NCI-H1092 treated with DMSO at 0.1 percent for 48 hours (cell line): ENCODE measurements at regions not wholly inside any gene's neighbourhood (a gene's known extent, or its start where the extent isn't known, plus 50 kb on each side); places are given as distances from the start of the nearest gene placed in this dataset.
A peak's percentile ranks its signal among the peaks of the same experiment; 100 is the strongest.
"Not testable (repeated sequence)": the region's sequence is repeated elsewhere in the genome, so short reads cannot be mapped to it uniquely, and the experiment has no call there.

Source experiments
- DNase-seq: peaks from one replicate; lab custom pipeline; 2025; lab: John Stamatoyannopoulos, UW

DNA sequence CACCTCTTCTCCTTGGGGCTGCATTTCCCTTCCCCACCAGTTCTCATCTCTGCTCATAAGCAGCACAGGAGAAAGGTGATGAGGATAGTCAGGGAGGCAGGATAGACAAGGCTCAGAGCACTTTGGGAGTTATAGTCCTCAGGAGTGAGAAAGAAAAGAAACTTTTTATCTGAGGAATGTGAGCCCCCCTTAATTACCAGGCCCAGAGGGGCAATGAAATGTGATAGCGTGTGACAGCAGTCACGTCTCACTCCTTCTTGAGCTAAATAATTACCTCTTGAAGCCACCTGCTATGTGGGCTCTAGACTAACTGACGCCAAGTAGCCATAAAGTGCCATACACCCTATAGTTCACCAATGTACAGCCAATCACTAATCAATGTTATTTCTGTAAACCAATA is 105.8 kb downstream of the SPP2 start:
- no peak for DNase-seq

DNA sequence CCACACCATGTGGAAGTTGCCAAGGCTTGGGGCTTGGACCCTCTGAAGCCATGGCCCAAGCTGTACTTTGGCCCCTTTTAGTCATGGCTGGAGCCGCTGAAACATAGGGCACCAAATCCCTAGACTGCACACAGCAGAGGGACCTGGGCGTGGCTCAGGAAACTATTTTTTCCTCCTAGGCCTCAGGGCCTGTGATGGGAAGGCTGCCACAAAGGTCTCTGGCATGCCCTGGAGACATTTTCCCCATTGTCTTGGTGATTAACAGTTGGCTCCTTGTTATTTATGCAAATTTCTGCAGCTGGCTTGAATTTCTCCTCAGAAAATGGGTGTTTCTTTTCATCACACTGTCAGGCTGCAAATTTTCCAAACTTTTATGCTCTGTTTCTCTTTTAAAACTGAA is 102.3 kb downstream of the SPP2 start:
- not testable (repeated sequence) for DNase-seq

DNA sequence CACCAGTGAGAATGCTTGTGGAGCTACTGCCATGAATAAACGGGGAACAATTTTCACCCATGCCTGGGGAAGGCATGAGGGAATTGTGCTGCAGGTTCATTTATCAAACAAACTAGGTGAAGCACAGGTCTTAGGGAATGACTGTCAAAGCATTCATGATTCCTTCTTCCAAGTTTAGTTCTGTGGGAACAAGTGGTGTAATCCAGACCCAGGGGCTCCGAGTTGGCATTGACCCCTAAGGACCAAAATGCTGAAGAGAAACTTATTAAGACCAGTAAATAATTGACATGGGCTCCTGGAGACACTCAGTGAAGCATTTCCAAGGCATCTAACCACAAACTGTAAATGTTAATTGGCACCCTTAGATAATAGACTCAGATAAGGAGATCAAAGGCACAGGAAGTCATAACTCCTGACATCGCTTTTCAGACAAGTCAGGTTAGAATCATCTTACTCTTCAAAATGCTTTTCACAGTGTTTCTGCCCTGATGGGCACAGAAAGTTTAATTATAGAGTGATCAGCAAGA is 96.9 kb downstream of the SPP2 start:
- DNase-seq: no peak

DNA sequence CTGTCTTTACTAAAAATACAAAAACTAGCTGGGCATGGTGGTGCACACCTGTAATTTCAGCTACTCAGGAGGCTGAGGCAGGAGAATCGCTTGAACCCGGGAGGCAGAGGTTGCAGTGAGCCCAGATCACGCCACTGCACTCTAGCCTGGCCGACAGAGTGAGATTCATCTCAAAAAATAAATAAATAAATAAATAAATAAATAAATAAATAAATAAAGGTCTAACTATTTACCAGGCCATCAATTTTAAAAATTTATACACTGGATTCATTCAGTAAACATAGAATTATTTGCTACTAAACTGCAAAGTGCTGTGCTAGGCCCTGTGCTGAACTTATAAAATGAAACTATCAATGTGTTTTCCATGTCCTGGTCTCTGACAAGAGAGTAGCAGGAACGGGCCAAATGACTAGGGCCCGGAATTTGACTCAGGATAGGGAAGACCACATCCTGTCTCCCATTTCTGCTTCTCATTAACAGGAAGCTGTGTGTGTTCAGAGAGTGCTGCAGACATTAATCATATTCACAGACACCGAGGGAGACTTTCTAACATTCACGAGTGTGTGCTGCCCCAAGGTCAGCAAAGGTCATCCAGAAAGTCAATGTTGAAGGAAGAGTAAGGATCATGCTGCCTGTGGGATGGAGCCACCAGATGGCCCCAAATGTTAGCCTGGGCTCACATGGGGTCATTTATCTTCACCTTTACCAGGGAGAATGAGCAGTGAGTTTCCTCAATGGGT is 95.8 kb downstream of the SPP2 start:
- DNase-seq: no peak

DNA sequence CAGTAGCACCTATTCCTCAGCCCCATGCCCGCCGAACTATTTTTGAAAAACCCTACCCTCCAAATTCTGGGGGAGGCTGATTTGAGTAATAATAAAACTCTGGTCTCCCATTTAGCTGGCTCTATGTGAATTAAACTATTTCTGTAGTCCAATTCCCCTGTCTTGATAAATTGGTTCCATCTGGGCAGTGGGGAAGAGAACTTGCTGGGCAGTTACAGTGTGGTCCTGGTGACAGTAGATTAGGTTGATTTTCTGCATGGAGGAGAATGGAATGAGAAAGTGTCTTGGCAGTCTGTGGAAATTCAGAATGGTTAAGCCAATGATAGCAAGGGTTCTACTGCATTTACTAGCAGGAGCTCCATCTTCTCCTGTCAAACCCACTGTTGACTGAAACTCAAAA is 95.0 kb downstream of the SPP2 start:
- no peak for DNase-seq

DNA sequence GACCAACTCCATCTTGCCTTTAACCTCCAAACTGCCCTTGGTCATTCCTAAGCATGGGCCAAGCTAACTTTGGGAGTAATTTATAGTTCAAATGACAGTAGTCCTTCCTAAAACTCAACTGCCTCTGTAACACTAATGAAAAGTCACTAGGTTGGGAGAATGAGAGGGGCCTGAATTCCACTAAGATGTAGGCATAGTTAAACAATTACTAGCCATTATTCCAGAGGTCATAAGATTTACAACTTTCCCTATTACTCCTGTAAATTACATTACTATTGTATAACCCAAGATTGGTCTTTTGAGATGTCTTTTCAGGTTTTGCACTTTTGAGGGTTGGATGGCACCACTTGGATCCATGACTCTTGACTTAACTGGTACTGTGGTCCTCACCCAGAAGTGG is 94.6 kb downstream of the SPP2 start:
- DNase-seq: no peak

DNA sequence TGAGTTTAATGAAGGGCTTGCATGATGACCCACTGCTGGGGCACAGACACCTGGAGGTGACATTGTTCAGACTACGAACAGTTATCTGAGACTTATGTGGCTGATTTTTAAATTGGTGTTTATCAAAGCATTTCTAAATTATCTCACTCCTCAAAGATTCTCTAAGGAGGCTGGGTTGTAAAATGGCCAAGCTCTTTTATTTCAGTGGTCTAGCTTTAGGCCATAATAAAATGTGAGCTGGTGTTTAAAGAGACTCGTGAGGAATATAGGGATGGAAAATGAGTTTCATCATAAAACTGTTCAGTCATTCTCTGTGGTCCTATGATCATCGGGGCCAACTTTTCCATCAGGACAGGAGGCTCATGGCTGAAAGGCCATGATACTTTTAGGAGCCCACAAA is 93.4 kb downstream of the SPP2 start:
- DNase-seq: no peak

DNA sequence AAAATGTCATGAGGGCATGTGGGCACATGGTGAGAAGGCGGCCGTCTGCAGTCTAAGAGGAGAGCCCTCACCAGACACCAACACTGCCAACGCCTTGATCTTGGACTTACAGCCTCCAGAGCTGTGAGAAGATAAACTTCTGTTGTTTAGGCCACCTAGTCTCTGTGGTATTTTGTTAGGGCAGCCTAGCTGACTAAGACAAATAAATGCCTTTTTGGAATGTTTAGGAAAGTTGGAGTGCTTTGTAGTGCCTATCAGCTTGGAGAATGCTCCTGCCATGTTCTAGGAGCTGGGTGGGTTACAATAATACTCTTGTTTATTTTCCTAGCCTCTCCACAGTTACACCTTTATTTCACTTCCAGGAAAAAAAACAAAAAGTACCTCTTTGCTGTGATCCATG is 92.0 kb downstream of the SPP2 start:
- DNase-seq: no peak

DNA sequence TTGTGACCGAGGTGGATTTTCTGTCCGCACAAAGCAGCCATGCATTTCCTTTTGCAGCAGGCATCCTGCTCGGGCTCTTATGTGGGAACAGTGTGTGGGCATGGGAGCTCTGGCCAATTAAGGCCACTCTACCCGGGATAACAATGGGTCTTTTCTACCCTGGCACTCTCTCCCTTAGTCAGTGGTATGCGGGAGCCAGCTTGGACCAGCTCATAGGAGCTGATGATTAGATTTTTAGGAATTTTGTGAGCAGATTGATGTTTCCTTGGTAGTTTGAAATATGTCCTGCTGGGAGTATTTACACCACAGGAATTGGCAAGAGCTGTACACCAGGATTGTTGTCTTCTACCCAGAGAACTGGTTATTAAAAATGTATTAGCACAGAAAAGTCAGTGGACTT is 89.3 kb downstream of the SPP2 start:
- DNase-seq: no peak

DNA sequence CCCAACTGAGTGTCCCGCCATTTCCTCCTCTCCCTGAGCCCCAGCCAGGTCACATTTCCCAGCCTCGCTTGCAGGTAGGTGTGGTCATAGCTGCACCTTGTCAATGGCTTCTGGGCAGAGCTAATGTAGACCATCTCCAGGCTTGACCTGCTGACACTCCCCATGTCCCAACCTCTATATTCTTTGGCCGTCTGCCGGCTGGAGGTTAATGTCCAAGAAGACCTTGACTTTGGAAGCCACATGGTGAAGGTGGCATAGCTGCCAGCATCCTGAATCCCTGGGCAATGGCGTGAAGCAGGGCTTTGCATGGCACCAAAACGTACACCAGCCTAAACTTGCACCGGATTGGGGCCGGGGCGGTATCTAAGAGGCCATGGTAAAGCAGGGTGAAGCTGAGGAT is 88.3 kb downstream of the SPP2 start:
- no peak for DNase-seq

DNA sequence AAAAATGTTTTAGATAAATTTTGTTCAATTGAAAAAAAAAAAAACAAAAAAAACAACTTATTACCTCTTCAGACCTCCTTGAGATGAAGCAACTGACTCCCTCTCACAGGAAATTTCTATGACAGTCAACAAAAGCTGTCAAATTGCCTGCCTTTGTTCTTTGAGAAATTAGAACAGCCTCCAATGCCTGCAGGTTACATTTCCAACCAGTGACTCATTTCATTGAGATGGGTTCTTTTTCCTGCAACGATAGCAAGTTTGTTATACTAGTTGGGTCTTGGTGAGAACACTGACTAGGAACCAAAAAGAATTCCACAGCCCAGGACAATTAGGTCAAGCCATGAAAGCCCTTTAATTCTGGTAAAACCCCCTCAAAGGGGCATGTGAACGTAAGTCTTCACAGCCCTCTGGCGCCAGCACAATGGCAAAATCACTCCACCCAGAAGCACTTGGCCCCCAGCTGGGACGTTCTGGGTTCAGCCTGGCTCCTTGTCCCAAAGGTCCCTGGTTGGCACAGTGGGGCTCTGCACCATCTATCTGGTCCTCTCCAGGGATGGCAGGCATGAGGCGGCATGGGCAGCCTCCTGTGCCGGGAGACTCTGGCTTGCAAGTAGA is 87.0 kb downstream of the SPP2 start:
- DNase-seq: no peak

DNA sequence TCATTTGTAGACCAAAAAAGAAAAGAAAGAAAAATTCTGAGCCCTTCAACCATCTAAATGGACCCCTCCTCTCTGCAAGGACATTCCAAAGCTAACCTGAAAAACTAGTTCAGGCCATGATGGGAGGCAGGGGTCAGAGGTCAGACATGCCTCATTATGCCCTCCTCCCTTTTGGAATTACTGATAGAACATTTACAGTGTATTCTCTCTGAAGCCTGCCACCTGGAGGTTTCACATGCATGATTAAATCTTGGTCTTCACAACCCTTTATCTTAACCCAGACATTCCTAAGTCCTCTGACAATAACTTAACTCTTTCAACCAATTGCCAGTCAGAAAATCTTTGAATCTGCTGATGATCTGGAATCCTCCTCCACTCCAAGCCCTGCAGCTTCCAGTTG is 86.0 kb downstream of the SPP2 start:
- no peak for DNase-seq

DNA sequence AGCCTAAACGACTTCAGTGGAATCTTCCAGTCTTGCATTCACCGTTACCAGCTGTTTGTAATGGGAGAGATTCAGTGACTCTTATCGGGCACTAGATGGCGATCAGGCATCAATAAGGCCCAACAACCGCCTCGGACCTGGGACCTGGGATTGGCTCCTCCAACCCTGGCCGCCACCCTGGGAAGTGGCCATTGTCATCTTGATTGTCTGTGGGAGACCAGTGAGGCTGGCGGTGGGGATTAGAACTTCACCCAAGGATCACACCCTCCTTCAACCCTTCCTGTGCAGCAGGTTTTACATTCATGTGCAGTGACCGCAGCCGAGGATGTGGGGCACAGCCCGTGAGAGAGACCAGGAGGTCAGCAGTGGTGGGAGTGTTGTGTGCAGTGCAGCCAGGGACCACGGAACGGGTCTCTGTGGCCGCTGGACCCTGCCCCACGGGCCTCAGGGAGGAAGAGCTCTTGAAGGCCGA is 85.3 kb downstream of the SPP2 start:
- peak; percentile 70 for DNase-seq

DNA sequence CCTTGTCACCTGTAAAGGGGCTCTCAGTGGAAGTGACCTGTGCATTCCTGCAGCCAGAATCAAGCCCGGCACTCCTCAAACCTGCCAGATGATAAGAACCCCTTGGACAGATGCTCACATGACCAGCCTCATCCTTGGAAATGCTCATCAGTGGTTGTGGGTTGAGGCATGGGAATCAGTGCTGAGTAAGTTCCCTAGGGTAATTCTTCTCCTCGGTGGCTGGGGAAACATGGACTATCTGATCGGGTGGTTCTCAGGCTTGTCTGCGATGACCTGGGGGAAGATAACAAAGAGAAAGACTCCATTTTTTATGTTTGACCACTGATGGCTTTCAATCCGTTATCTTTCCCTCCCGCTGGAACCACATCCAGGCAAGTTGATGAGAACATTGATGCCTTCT is 84.0 kb downstream of the SPP2 start:
- no peak for DNase-seq

DNA sequence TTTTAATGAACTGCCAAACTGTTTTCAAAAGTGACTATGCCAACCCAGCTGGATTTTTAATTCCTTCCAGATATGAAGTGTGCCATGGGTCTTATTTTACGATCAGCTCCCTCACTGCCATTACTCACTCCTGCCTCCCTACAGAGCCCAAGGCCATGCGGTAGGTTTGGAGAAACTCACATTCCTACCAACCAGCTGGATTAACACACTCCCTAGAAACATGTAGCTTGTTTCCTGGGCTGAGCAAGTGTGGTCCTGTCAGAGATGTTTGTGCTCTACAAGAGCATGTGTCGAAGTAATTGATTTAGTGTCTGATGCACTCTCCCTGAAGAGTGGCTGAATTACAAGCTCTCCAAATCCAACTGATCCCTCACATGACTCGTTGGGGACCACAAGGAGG is 82.5 kb downstream of the SPP2 start:
- no peak for DNase-seq

DNA sequence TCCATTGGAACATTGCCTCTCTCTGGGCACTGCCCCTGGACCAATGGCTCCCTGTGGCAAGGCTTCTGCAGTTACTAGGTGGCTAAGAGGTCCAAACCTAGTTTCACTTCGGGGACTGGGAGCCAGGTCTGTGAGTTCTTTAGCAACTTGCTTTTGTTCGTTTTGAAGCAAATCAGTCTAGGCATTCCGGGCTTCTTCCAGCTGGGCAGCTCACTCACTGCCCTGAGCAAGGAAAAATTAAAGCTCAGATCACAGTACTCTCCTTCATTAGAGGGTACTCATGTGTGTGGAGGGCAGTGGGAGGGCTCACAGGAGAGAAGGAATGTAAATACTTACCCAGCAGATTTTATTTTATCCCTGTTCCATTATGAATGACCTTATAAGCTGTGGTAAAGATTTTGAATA is 80.3 kb downstream of the SPP2 start:
- no peak for DNase-seq

DNA sequence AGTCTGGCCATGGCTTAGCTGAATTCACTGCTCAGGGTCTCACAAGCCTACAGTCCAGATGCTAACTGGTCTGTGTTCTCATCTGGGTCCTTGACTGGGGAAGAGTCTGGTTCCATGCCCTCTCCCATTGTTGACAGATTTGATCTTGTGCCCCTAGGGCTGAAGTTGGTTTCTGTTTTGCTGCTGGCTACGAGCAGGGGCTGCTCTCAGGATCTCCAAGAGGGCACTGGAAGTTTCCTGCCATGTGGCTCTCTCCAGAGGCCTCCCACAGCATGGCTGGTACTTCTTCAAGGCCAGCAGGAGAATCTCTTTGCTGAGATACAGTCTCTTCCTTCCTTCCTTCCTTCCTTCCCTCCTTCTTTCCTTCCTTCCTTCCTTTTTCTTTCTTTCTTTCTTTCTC is 78.1 kb downstream of the SPP2 start:
- no peak for DNase-seq
